GM13976 (cell line): ENCODE measurements at regions not wholly inside any gene's neighbourhood (a gene's known extent, or its start where the extent isn't known, plus 50 kb on each side); places are given as distances from the start of the nearest gene placed in this dataset.

ENCODE experiments used
- DNase-seq: peaks from one replicate; pipeline ENCODE4 v3.0.0; 2012; ENCODE audit warnings: low spot score
- CTCF ChIP-seq: IDR thresholded peaks from 2 replicates; pipeline ENCODE4 v1.5.1; 2012; ENCODE audit warnings: borderline replicate concordance, mild to moderate bottlenecking; ENCODE audit not compliant: insufficient read depth; ENCODE audit errors: extremely low read depth, missing control alignments, control extremely low read depth
- in situ Hi-C: fragments of 300-500 bp; cut with MboI; formaldehyde crosslinking; loops from one replicate; pipeline ENCODE4 v1.12.0; 2022; ENCODE audit warnings: low sequenced_read_pairs, mixed read lengths, inconsistent platforms; ENCODE audit not compliant: unreplicated experiment

DNA sequence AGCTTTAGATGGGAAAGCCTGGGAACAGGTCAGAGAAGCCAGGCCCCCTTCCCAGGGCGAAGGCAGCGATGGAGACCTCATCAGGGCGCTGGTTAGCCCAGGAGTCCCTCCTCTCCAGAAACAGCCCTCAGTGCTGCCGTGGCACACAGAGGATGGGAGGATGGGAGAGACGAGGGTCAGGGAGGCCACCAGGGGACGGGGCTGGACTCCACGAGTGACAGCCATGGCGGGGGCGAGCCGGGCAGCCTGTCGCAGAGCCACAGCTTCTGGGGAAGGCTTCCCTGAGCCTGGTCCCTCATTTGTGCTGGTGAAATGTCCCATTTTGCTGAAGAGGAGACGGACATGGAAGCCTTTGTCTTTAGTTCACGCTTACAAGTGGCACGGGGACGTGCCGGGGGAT lies 1390.5 kb downstream of the TBC1D22A start:
- no peak for TF ChIP-seq CTCF
- no peak for DNase-seq
- in situ Hi-C loops, result no loop called here

DNA sequence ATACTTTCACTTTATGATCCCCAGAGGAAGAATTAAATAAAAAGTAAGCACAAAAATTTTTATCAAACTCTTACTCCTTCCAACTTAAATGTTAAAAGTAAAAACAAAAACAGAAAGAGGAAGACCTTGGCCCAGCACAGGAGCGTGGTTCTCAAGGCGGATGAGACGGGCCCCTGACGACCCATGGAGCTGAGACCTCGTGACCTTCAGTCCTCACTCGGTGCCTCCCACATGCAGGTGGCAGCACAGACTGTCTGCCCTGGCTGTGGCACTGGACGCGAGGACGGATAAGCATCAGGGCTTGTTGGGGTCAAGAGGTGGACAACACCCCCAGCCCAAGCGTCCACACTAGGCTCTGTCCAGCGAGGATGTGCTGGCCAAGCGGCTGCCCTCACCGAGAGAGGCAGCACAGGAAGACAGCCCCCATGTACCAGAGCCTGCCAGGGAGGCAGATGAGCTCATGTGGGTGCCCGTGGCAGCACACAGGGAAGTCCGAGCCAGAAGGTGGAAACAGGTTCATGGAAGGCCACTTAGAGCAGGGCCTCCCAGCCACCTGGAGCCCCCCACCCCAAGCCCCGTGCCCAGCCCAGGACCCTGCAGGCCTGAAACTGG lies 1389.8 kb downstream of the TBC1D22A start:
- no peak for TF ChIP-seq CTCF
- in situ Hi-C loops, result no loop called here
- no peak for DNase-seq

DNA sequence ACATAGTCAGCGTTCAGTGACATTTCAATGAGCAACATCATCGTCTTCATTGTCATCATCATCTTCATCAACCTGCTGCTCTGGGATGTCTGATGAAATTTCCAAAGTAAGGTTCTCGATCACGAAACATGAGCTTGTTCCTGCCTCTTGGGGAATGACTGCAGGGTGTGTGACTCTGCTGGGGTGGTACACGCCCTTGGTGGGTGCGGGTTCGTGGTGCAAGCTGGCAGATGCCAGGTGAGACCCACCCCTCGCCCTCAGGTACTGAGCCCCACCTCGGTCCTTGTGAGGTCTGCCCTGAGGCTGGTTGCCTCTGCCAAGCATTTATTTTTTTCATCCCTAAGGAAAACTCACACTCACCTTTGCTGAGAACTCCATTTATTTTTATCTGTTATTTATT lies 1389.2 kb downstream of the TBC1D22A start:
- no peak for TF ChIP-seq CTCF
- no peak for DNase-seq
- in situ Hi-C loops, result no loop called here

- TF ChIP-seq CTCF, result no peak
- no peak for DNase-seq
- in situ Hi-C loops, result no loop called here
Measured at GRCh38 chr22:48147831-48148230, 1385.4 kb downstream of the TBC1D22A start.

GRCh38 chr22:48147404-48147803 lies 1385.0 kb downstream of the TBC1D22A start:
- no peak for DNase-seq
- no peak for TF ChIP-seq CTCF
- in situ Hi-C loops, result no loop called here

DNA sequence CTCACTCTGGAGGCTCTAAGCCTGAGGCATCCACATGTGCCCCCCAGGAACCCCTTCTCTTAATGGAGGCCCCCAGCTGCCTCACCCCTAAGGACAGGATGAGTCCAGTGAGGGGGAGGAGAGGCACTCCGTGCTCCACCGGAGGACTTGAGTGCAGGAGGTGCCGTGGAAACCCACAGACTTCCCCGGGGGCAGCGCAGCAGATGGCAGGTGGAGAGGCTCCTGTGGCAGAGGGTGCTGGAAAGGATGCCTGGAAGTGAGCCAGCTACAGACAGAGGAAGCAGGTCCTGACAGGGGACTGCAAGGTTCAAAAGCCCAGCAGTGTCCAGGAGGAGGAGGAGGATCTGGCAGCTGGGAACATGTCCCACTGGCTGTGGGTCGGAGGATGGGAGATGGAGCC lies 1384.0 kb downstream of the TBC1D22A start:
- no peak for DNase-seq
- no peak for TF ChIP-seq CTCF
- in situ Hi-C loops, result no loop called here
